ENCODE measurements at regions not wholly inside any gene's neighbourhood (a gene's known extent, or its start where the extent isn't known, plus 50 kb on each side); places are given as distances from the start of the nearest gene placed in this dataset.

DNA sequence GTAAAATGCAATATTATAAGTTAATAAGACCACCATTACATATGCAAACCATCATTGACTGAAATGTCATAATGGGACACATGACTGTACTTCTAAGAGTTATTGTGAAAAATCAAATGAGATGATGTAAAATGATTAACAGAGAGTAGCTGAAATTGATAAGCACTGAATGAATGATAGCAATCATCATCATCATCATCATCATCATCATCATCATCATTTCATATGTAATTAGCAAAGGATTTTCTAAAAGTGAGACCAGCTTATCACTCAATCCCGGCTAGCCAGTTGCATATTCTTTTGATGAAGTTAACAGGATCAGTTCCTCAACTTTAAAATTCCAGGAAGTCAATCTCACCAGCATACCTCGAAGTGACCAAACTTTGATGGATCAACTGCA is 650.3 kb upstream of the KLF4 start:
- no peaks in the 10 kb centered on the region for H3K9me3 ChIP-seq

DNA sequence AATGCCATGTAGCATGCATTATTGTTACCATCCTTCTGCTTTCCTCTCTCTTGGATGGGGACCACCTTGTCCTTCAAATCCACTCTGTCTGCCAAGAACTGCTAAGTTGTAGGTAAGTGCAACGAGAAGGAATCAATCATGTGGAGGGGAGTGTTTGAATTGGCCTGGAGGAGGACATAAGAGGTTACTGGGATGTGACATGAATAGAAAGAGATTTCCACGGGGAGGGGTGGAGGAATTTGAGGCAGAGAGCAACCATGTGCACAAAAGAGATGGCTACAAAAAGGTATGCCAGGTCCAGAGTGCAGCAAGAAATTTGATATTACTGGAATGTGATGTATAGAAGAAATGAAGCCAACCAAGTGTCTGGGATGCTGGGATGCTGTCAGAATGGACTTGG is 648.9 kb upstream of the KLF4 start:
- Histone ChIP-seq H3K4me1 (no peaks in the 10 kb centered on the region), H3K9me3 (no peaks in the 10 kb centered on the region), H3K27ac (no peak overlapping the region), H3K4me3 (no peak overlapping the region), H3K27me3 (no peaks in the 10 kb centered on the region), H3K36me3 (no peaks in the 10 kb centered on the region)
- WGBS (ENCODE audit: insufficient coverage, low coverage, low lambda C conversion rate, missing lambda C conversion rate), result 40% methylated on average over 2 of the region's 2 CpGs
- no peak for TF ChIP-seq POLR2A (IDR thresholded peaks at IDR 0.05)
- TF ChIP-seq, protein P1, sequence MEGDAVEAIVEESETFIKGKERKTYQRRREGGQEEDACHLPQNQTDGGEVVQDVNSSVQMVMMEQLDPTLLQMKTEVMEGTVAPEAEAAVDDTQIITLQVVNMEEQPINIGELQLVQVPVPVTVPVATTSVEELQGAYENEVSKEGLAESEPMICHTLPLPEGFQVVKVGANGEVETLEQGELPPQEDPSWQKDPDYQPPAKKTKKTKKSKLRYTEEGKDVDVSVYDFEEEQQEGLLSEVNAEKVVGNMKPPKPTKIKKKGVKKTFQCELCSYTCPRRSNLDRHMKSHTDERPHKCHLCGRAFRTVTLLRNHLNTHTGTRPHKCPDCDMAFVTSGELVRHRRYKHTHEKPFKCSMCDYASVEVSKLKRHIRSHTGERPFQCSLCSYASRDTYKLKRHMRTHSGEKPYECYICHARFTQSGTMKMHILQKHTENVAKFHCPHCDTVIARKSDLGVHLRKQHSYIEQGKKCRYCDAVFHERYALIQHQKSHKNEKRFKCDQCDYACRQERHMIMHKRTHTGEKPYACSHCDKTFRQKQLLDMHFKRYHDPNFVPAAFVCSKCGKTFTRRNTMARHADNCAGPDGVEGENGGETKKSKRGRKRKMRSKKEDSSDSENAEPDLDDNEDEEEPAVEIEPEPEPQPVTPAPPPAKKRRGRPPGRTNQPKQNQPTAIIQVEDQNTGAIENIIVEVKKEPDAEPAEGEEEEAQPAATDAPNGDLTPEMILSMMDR (IDR thresholded peaks at IDR 0.05), result no peak
- intact Hi-C loops (cut with DNase I), result no loop called here
- no peak for DNase-seq
- no peak for ATAC-seq

More for the DNA sequence above, 650.3 kb upstream of the KLF4 start:
- intact Hi-C loops (cut with DNase I), result no loop called here
- no peak overlapping the region for H3K4me3 ChIP-seq
- H3K27ac ChIP-seq, result no peak overlapping the region
- 73% methylated on average over 2 of the region's 2 CpGs for WGBS (ENCODE audit: insufficient coverage, low coverage, low lambda C conversion rate, missing lambda C conversion rate)
- TF ChIP-seq, protein P1 (IDR thresholded peaks at IDR 0.05), result no peak
- TF ChIP-seq POLR2A (IDR thresholded peaks at IDR 0.05), result no peak
- no peak for ATAC-seq
- H3K27me3 ChIP-seq, result no peaks in the 10 kb centered on the region
- DNase-seq, result no peak
- H3K4me1 ChIP-seq, result no peaks in the 10 kb centered on the region
- no peaks in the 10 kb centered on the region for H3K36me3 ChIP-seq

GRCh38 chr9:108136656-108137055 is 647.1 kb upstream of the KLF4 start:
- DNase-seq, result no peak
- WGBS (ENCODE audit: insufficient coverage, low coverage, low lambda C conversion rate, missing lambda C conversion rate), result 50% methylated on average over 1 of the region's 1 CpG
- Histone ChIP-seq H3K4me1 (no peaks in the 10 kb centered on the region), H3K27me3 (no peaks in the 10 kb centered on the region), H3K4me3 (no peak overlapping the region), H3K9me3 (no peaks in the 10 kb centered on the region), H3K27ac (no peak overlapping the region), H3K36me3 (no peaks in the 10 kb centered on the region)
- ATAC-seq, result no peak
- intact Hi-C loops (cut with DNase I), result no loop called here
- TF ChIP-seq, protein P1 (IDR thresholded peaks at IDR 0.05), result no peak
- no peak for TF ChIP-seq POLR2A (IDR thresholded peaks at IDR 0.05)

GRCh38 chr9:108134486-108135128 is 645.0 kb upstream of the KLF4 start:
- H3K4me3 ChIP-seq, result no peak overlapping the region
- intact Hi-C loops (cut with DNase I), result no loop called here
- ATAC-seq (peak in 1 of 4 donors; percentile 38), DNase-seq (no peak)
- TF ChIP-seq POLR2A (IDR thresholded peaks at IDR 0.05), result no peak
- TF ChIP-seq, protein P1 (IDR thresholded peaks at IDR 0.05), result no peak
- no peaks in the 10 kb centered on the region for H3K36me3 ChIP-seq
- 55% methylated on average over 4 of the region's 4 CpGs for WGBS (ENCODE audit: insufficient coverage, low coverage, low lambda C conversion rate, missing lambda C conversion rate)
- no peak overlapping the region for H3K27ac ChIP-seq
- no peaks in the 10 kb centered on the region for H3K9me3 ChIP-seq
- no peaks in the 10 kb centered on the region for H3K27me3 ChIP-seq
- H3K4me1 ChIP-seq, result no peaks in the 10 kb centered on the region

- intact Hi-C loops (cut with DNase I), result no loop called here
- TF ChIP-seq, protein P1 (IDR thresholded peaks at IDR 0.05), result no peak
- TF ChIP-seq POLR2A (IDR thresholded peaks at IDR 0.05), result no peak
- no peaks in the 10 kb centered on the region for H3K4me1 ChIP-seq
- WGBS (ENCODE audit: insufficient coverage, low coverage, low lambda C conversion rate, missing lambda C conversion rate), result 66% methylated on average over 3 of the region's 3 CpGs
- H3K27ac ChIP-seq, result no peak overlapping the region
- no peaks in the 10 kb centered on the region for H3K9me3 ChIP-seq
- ATAC-seq, result no peak
- no peaks in the 10 kb centered on the region for H3K36me3 ChIP-seq
- no peak for DNase-seq
- H3K4me3 ChIP-seq, result no peak overlapping the region
- H3K27me3 ChIP-seq, result no peaks in the 10 kb centered on the region
Observed at GRCh38 chr9:108133680-108134079, 644.1 kb upstream of the KLF4 start.

Measured in right lobe of liver (tissue), 6 donors.